Activated naive CD8-positive, alpha-beta T cell treated with anti-CD3 and anti-CD28 coated beads, Interleukin-2, amount 10 ng/mL, durations not matched to agents 7 days and 5 days (primary cell): ENCODE measurements at regions not wholly inside any gene's neighbourhood (a gene's known extent, or its start where the extent isn't known, plus 50 kb on each side); places are given as distances from the start of the nearest gene placed in this dataset.
"Not testable (repeated sequence)": the region's sequence is repeated elsewhere in the genome, so short reads cannot be mapped to it uniquely, and the experiment has no call there.

Experiments used
- ATAC-seq: fragments of 150-1000 bp; cut with Tn5 transposase; one replicate; pipeline ENCODE4 v1.10.0; 2021; ENCODE audit warnings: low read depth, moderate library complexity
- POLR2A ChIA-PET: fragments of 350-600 bp; sonication (Branson Sonifier 250); formaldehyde crosslinking; loops from one replicate; lab custom pipeline; 2021; ENCODE audit warnings: antibody characterized with exemption; lab: Charles Lee
- DNase-seq: peaks from one replicate; pipeline ENCODE4 v3.0.0; 2021
- H3K27ac Mint-ChIP-seq: one replicate; pipeline ENCODE4 v1.8.0; 2022; ENCODE audit warnings: mild to moderate bottlenecking, mixed read lengths
- H3K27me3 Mint-ChIP-seq: one replicate; pipeline ENCODE4 v1.8.0; 2022; ENCODE audit warnings: mild to moderate bottlenecking, moderate library complexity, mixed read lengths
- H3K36me3 Mint-ChIP-seq: one replicate; pipeline ENCODE4 v1.8.0; 2021; ENCODE audit warnings: mild to moderate bottlenecking, mixed read lengths
- H3K4me1 Mint-ChIP-seq: one replicate; pipeline ENCODE4 v1.8.0; 2021; ENCODE audit warnings: mixed read lengths
- H3K4me3 Mint-ChIP-seq: one replicate; pipeline ENCODE4 v1.8.0; 2022; ENCODE audit warnings: mild to moderate bottlenecking, moderate library complexity, mixed read lengths
- H3K9me3 Mint-ChIP-seq: one replicate; pipeline ENCODE4 v1.8.0; 2021; ENCODE audit warnings: mixed read lengths

DNA sequence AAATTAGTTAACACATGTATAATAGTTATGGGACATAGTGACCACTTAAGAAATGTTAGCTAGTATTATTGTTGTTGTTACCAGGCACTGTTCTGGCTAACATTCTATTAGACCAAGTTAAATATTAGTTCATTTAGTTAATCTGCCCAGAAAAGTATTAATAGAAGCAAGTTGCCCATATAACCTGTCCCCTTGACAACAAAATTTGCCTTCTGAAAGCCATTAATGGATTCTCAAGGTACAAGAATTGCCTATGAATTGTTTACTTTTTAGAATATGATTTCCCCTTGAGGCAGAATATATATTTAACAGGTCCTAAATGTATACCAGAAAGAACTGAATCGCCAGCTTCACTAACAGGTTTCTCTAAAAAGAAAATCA, 167.3 kb upstream of the TMCC3 start:
- Mint-ChIP-seq H3K9me3 (peaks cover 12% of the 10 kb centered on the region), H3K36me3 (no peaks in the 10 kb centered on the region), H3K27ac (no peak overlapping the region), H3K4me1 (no peaks in the 10 kb centered on the region), H3K4me3 (no peak overlapping the region), H3K27me3 (peaks cover 9% of the 10 kb centered on the region)
- ATAC-seq (no peak), DNase-seq (no peak)
- POLR2A ChIA-PET = no interaction called here

GRCh38 chr12:94817201-94817600, 166.8 kb upstream of the TMCC3 start:
- POLR2A ChIA-PET, H3K27ac Mint-ChIP-seq, H3K4me1 Mint-ChIP-seq, H3K4me3 Mint-ChIP-seq, H3K36me3 Mint-ChIP-seq, DNase-seq, ATAC-seq, H3K27me3 Mint-ChIP-seq: not testable (repeated sequence)
- H3K9me3 Mint-ChIP-seq = peaks cover 12% of the 10 kb centered on the region

GRCh38 chr12:94816746-94817145, 166.4 kb upstream of the TMCC3 start:
- H3K27me3 Mint-ChIP-seq, H3K4me3 Mint-ChIP-seq, POLR2A ChIA-PET, H3K27ac Mint-ChIP-seq, DNase-seq, H3K36me3 Mint-ChIP-seq, H3K4me1 Mint-ChIP-seq, ATAC-seq: not testable (repeated sequence)
- H3K9me3 Mint-ChIP-seq = peaks cover 12% of the 10 kb centered on the region

GRCh38 chr12:94815958-94816357, 165.6 kb upstream of the TMCC3 start:
- H3K27ac Mint-ChIP-seq = no peak overlapping the region
- H3K36me3 Mint-ChIP-seq = no peaks in the 10 kb centered on the region
- peaks cover 9% of the 10 kb centered on the region for H3K27me3 Mint-ChIP-seq
- ATAC-seq (no peak), DNase-seq (no peak)
- POLR2A ChIA-PET = no interaction called here
- no peaks in the 10 kb centered on the region for H3K4me1 Mint-ChIP-seq
- no peak overlapping the region for H3K4me3 Mint-ChIP-seq
- peaks cover 16% of the 10 kb centered on the region for H3K9me3 Mint-ChIP-seq

DNA sequence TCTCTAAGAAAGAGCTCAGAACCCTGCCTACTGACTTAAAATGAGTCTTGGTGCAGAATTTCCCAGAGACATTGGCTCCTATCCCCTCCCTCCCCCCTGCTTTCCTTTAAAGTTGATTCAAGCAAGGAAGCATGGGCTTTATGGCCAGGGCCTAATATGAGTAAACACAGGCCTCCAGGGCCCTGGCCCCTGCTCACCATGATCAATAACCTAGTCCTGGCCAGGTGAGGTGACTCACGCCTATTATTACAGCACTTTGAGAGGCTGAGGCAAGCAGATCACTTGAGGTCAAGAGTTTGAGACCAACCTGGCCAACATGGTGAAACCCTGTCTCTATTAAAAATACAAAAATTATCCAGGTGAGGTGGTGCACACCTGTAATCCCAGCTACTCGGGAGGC, 165.1 kb upstream of the TMCC3 start:
- Mint-ChIP-seq H3K4me1 (no peaks in the 10 kb centered on the region), H3K27me3 (peaks cover 9% of the 10 kb centered on the region), H3K4me3 (no peak overlapping the region), H3K9me3 (peaks cover 18% of the 10 kb centered on the region), H3K36me3 (no peaks in the 10 kb centered on the region), H3K27ac (no peak overlapping the region)
- DNase-seq (no peak), ATAC-seq (no peak)
- POLR2A ChIA-PET = no interaction called here

DNA sequence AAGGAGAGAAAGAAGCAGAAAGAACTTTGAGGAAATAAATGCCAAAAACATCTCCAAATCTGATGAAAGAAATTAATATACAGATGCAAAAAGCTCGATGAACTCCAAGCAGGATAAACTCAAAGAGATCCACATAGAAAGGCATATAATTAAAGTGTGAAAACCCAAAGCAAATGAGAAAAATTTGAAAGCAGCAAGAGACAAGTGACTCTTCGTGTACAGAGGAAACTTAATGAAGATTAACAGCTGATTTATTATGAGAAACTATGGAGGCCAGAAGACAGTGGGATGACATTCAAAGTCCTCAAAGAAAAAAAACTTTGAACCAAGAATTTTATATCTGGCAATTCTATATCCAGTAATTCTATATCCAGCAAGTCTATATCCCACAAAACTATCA, 163.0 kb upstream of the TMCC3 start:
- no peaks in the 10 kb centered on the region for H3K36me3 Mint-ChIP-seq
- no peak for ATAC-seq
- POLR2A ChIA-PET = no interaction called here

GRCh38 chr12:94812345-94812744, 162.0 kb upstream of the TMCC3 start:
- Mint-ChIP-seq H3K4me1 (no peaks in the 10 kb centered on the region), H3K36me3 (no peaks in the 10 kb centered on the region), H3K9me3 (peaks cover 24% of the 10 kb centered on the region), H3K27me3 (peaks cover 3% of the 10 kb centered on the region), H3K4me3 (no peak overlapping the region), H3K27ac (no peak overlapping the region)
- no peak for ATAC-seq
- no peak for DNase-seq
- POLR2A ChIA-PET = no interaction called here

More for the DNA sequence above, 163.0 kb upstream of the TMCC3 start:
- Mint-ChIP-seq H3K4me1 (no peaks in the 10 kb centered on the region), H3K4me3 (no peak overlapping the region), H3K27me3 (peaks cover 4% of the 10 kb centered on the region), H3K27ac (no peak overlapping the region), H3K9me3 (peaks cover 24% of the 10 kb centered on the region)
- no peak for DNase-seq

DNA sequence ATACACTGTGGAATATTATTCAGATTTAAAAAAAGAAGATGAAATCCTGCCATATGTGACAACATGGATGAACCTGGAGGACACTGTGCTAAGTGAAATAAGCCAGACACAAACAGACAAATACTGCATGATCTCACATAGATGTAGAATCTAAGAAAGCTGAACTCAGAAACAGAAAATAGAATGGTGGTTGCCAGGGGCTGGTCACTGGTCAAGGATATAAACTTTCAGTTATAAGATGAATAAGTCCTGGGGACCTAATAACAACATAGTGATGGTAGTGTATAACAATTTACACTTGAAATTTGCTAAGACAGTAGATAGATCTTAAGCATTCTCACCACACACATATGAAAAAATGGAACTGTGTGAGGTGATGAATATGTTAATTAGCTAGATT, 161.3 kb upstream of the TMCC3 start:
- no peak for DNase-seq

DNA sequence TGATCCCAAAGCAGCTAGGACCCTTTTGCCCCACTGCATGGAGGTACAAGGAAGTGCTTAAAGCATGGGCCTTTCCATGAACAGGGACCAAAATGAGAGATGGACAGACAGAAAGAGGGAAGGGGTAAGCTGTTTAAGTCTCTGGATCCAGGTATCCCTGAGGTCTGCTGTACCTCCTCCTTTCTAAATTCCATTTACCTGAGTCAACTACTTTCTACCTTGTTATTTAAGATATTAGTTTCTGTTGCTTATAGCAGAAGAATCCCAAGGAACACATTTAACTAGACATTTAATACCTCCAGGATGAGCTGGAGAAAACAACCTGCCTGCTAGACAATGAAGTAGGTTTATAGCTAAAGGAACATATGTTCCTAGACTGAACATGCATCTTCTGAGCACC, 157.6 kb upstream of the TMCC3 start:
- ATAC-seq (no peak), DNase-seq (no peak)
- POLR2A ChIA-PET = no interaction called here
- H3K9me3 Mint-ChIP-seq = peaks cover 13% of the 10 kb centered on the region
- no peaks in the 10 kb centered on the region for H3K36me3 Mint-ChIP-seq
- H3K27me3 Mint-ChIP-seq = peaks cover 5% of the 10 kb centered on the region
- no peaks in the 10 kb centered on the region for H3K4me1 Mint-ChIP-seq
- no peak overlapping the region for H3K4me3 Mint-ChIP-seq
- H3K27ac Mint-ChIP-seq = no peak overlapping the region

More for the DNA sequence above, 161.3 kb upstream of the TMCC3 start:
- no peak for ATAC-seq
- Mint-ChIP-seq H3K36me3 (no peaks in the 10 kb centered on the region), H3K9me3 (peaks cover 24% of the 10 kb centered on the region), H3K4me3 (no peak overlapping the region), H3K4me1 (no peaks in the 10 kb centered on the region), H3K27me3 (peaks cover 2% of the 10 kb centered on the region), H3K27ac (no peak overlapping the region)
- POLR2A ChIA-PET = no interaction called here

DNA sequence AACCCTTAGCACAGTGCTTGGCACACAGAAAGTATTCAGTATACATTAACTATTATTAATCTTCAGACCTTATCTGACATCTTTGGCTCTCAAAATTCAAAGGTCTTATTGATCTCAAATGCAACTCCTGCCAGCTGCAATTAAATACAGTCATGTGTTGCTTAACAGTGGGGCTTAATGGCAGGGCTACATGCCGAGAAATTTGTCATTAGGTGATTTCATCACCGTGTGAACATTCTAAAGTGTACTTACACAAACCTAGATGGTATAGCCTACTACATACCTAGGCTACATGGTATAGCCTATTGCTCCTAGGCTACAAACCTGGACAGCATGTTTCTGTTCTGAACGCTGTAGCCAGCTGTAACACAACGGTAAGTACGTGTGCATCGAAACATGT, 156.3 kb upstream of the TMCC3 start:
- peaks cover 5% of the 10 kb centered on the region for H3K27me3 Mint-ChIP-seq
- H3K36me3 Mint-ChIP-seq = no peaks in the 10 kb centered on the region
- no peak overlapping the region for H3K4me3 Mint-ChIP-seq
- peaks cover 10% of the 10 kb centered on the region for H3K9me3 Mint-ChIP-seq
- DNase-seq (no peak), ATAC-seq (no peak)
- no peaks in the 10 kb centered on the region for H3K4me1 Mint-ChIP-seq
- H3K27ac Mint-ChIP-seq = no peak overlapping the region
- POLR2A ChIA-PET = no interaction called here

DNA sequence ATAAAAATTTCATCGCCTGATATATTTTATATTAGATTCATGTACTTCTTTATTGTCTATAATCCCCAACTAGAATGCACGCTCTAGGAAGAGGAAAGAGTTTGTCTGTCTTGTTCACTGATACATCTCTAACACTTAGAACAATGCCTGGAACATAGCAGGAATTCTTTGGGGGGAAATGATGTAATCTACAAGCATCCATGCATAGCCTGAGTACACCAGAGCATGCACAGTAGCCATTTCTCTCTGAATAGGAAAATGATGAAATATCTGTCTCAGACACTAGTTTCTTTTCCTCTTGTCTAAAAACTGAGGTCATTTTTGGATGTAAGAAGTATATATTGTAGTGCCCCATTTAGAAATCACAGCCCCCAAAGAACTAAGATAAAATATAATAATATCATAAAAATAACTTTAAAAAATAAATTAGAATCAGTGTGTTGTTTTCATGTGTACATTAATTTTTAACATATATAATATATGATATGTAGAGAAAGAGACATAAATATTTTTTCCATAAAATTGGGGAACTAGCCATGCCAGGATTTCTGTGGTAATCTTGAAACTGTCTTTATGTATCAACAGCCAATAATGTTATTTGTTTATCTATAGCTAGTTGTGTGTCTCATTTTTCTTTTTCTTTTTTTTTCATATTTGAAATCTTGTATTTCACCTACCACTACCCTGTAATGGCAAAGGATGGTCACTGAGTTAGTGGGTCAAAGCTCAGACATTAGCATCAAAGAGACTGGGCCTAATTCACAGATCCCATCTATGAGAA, 155.6 kb upstream of the TMCC3 start:
- POLR2A ChIA-PET = no interaction called here
- no peaks in the 10 kb centered on the region for H3K4me1 Mint-ChIP-seq
- no peak overlapping the region for H3K27ac Mint-ChIP-seq
- no peak overlapping the region for H3K4me3 Mint-ChIP-seq
- H3K36me3 Mint-ChIP-seq = no peaks in the 10 kb centered on the region
- peaks cover 7% of the 10 kb centered on the region for H3K9me3 Mint-ChIP-seq
- DNase-seq (no peak), ATAC-seq (no peak)
- H3K27me3 Mint-ChIP-seq = peaks cover 5% of the 10 kb centered on the region

DNA sequence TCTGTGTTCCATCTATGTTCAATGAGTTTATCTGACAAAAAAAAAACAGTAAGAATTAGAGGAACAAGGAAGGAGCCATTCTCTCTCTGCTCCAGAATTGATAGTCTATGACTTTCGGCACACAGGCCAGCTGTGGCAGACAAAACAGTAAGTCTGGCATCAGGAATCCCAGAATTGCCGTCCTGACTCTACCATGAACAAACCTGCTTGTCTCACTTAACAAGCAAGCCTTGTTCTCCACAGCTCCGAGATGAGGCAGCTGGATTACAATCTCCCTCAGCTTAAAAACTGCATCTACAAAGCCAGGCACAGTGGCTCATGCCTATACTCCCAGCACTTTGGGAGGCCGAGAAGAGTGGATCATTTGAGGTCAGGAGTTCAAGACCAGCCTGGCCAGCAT, 153.6 kb upstream of the TMCC3 start:
- H3K9me3 Mint-ChIP-seq = no peaks in the 10 kb centered on the region
- peaks cover 2% of the 10 kb centered on the region for H3K4me1 Mint-ChIP-seq
- H3K27me3 Mint-ChIP-seq = peaks cover 6% of the 10 kb centered on the region
- DNase-seq (no peak), ATAC-seq (no peak)
- POLR2A ChIA-PET = no interaction called here
- H3K36me3 Mint-ChIP-seq = no peaks in the 10 kb centered on the region
- H3K27ac Mint-ChIP-seq = no peak overlapping the region
- no peak overlapping the region for H3K4me3 Mint-ChIP-seq

DNA sequence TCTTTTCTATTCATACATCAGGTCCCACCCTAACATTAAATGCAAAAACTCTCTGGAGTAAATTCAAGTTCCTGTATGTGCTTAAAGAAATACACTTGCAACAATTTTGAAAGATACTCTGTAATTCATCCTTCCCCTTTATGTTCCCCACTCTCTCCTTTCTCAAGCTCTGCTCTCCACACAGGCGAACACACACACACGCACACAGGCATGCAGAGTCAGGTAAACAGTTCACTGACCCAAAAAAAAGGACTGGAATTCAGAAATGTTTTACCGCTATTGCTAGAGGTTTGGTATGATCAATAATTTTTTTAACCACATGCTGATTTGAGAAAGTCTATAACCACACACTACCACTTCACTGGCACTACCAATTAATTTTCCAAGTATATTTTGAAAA, 152.4 kb upstream of the TMCC3 start:
- Mint-ChIP-seq H3K4me3 (no peak overlapping the region), H3K27me3 (peaks cover 7% of the 10 kb centered on the region), H3K36me3 (no peaks in the 10 kb centered on the region), H3K9me3 (no peaks in the 10 kb centered on the region), H3K27ac (no peak overlapping the region), H3K4me1 (peaks cover 2% of the 10 kb centered on the region)
- DNase-seq = no peak
- ATAC-seq = no peak
- POLR2A ChIA-PET = no interaction called here

GRCh38 chr12:94801745-94802144, 151.4 kb upstream of the TMCC3 start:
- Mint-ChIP-seq H3K4me1 (peaks cover 2% of the 10 kb centered on the region), H3K4me3 (no peak overlapping the region), H3K27ac (no peak overlapping the region), H3K27me3 (peaks cover 7% of the 10 kb centered on the region), H3K9me3 (no peaks in the 10 kb centered on the region), H3K36me3 (no peaks in the 10 kb centered on the region)
- POLR2A ChIA-PET = no interaction called here
- DNase-seq = no peak
- ATAC-seq = no peak
